ENCODE measurements at regions not wholly inside any gene's neighbourhood (a gene's known extent, or its start where the extent isn't known, plus 50 kb on each side); places are given as distances from the start of the nearest gene placed in this dataset.

- TF ChIP-seq EZH2 (IDR thresholded peaks at IDR 0.05; ENCODE audit: low read length, unreplicated experiment) (no peak), CTCF (conservative IDR thresholded peaks at IDR 0.05; ENCODE audit: low read depth, low read length) (no peak), EZH2phosphoT487 (IDR thresholded peaks at IDR 0.05; ENCODE audit: borderline replicate concordance, low read length) (no peak)
Observed at GRCh38 chr5:40052808-40053207, 626.9 kb upstream of the PTGER4 start.
